GM18858 (cell line): ENCODE measurements at regions not wholly inside any gene's neighbourhood (a gene's known extent, or its start where the extent isn't known, plus 50 kb on each side); places are given as distances from the start of the nearest gene placed in this dataset.
"Not testable (repeated sequence)": the region's sequence is repeated elsewhere in the genome, so short reads cannot be mapped to it uniquely, and the experiment has no call there.

Experiments used
- ATAC-seq: cut with Tn5 transposase; IDR thresholded peaks from one replicate; pipeline ENCODE4 v1.9.1; 2021; ENCODE audit not compliant: unreplicated experiment

- ATAC-seq = not testable (repeated sequence)
Measured at GRCh38 chr3:76315906-76316305, 530.6 kb upstream of the ZNF717 start.

- no peak for ATAC-seq
Measured at GRCh38 chr3:76321614-76322013, 536.3 kb upstream of the ZNF717 start.

GRCh38 chr3:76324101-76324500 is 538.8 kb upstream of the ZNF717 start:
- no peak for ATAC-seq

- ATAC-seq = no peak
Measured at GRCh38 chr3:76345878-76346277, 560.5 kb upstream of the ZNF717 start.

- ATAC-seq = no peak
Measured at GRCh38 chr3:76346690-76347089, 561.3 kb upstream of the ZNF717 start.

GRCh38 chr3:76349715-76350480 is 564.5 kb upstream of the ZNF717 start:
- ATAC-seq = no peak

GRCh38 chr3:76352051-76352450 is 566.7 kb upstream of the ZNF717 start:
- ATAC-seq = no peak

GRCh38 chr3:76352511-76353284 is 567.3 kb upstream of the ZNF717 start:
- ATAC-seq = no peak

- no peak for ATAC-seq
Measured at GRCh38 chr3:76353683-76354082, 568.3 kb upstream of the ZNF717 start.

GRCh38 chr3:76361010-76361409 is 575.7 kb upstream of the ZNF717 start:
- no peak for ATAC-seq

GRCh38 chr3:76362643-76363042 is 577.3 kb upstream of the ZNF717 start:
- ATAC-seq = no peak

- no peak for ATAC-seq
Measured at GRCh38 chr3:76365275-76365674, 579.9 kb upstream of the ZNF717 start.

- no peak for ATAC-seq
Measured at GRCh38 chr3:76367281-76367680, 581.9 kb upstream of the ZNF717 start.

GRCh38 chr3:76369170-76369569 is 583.8 kb upstream of the ZNF717 start:
- ATAC-seq = no peak

GRCh38 chr3:76370749-76371520 is 585.6 kb upstream of the ZNF717 start:
- ATAC-seq = no peak

GRCh38 chr3:76372497-76372896 is 587.1 kb upstream of the ZNF717 start:
- ATAC-seq = no peak

GRCh38 chr3:76377074-76377473 is 591.7 kb upstream of the ZNF717 start:
- ATAC-seq = no peak

GRCh38 chr3:76378789-76379188 is 593.4 kb upstream of the ZNF717 start:
- ATAC-seq = no peak

- no peak for ATAC-seq
Measured at GRCh38 chr3:76383781-76384180, 598.4 kb upstream of the ZNF717 start.

GRCh38 chr3:76387000-76387399 is 601.7 kb upstream of the ZNF717 start:
- ATAC-seq = no peak

- ATAC-seq = no peak
Measured at GRCh38 chr3:76400141-76400540, 614.8 kb upstream of the ZNF717 start.

GRCh38 chr3:76402926-76403325 is 617.6 kb upstream of the ZNF717 start:
- ATAC-seq = no peak
